ENCODE measurements at regions not wholly inside any gene's neighbourhood (a gene's known extent, or its start where the extent isn't known, plus 50 kb on each side); places are given as distances from the start of the nearest gene placed in this dataset.

GRCh38 chr13:34567597-34567996 is 374.5 kb upstream of the NBEA start:
- Histone ChIP-seq H2BK20ac (ENCODE audit: low read depth, low read length, poor library complexity, severe bottlenecking) (no peak overlapping the region), H3K9ac (ENCODE audit: extremely low read depth, insufficient read length, low read length) (no peak overlapping the region), H3K56ac (ENCODE audit: insufficient read length, low read depth, low read length) (no peak overlapping the region), H3K4ac (ENCODE audit: low read depth, low read length) (no peak overlapping the region), H3T11ph (ENCODE audit: low read length) (no peak overlapping the region), H2BK120ac (ENCODE audit: low read depth, low read length, poor library complexity, severe bottlenecking) (no peak overlapping the region), H2AFZ (ENCODE audit: low read length) (no peak overlapping the region), H2BK15ac (ENCODE audit: low read depth, low read length) (no peak overlapping the region), H3K79me2 (ENCODE audit: insufficient read depth, low read length) (no peaks in the 10 kb centered on the region), H2BK5ac (ENCODE audit: insufficient read length, low read length) (no peak overlapping the region), H4K5ac (ENCODE audit: insufficient read length, low read depth, low read length) (no peak overlapping the region), H3K9me3 (ENCODE audit: control insufficient read depth, low read depth, low read length) (no peaks in the 10 kb centered on the region), H3K23ac (ENCODE audit: insufficient read length, low read depth, low read length) (no peak overlapping the region), H4K91ac (ENCODE audit: insufficient read length, low read depth, low read length) (no peak overlapping the region), H4K8ac (replicated peaks; ENCODE audit: insufficient read length, low read depth, low read length) (no peak overlapping the region), H2AK5ac (ENCODE audit: insufficient read length, low read length) (no peak overlapping the region), H3K27ac (ENCODE audit: insufficient read length, low read depth, low read length) (no peak overlapping the region), H3K4me2 (ENCODE audit: insufficient read depth, insufficient read length, low read length) (no peak overlapping the region), H4K20me1 (ENCODE audit: control insufficient read depth, insufficient read depth, insufficient read length) (no peaks in the 10 kb centered on the region), H2BK12ac (ENCODE audit: insufficient read length, low read depth, low read length) (no peak overlapping the region), H3K23me2 (ENCODE audit: insufficient read length, low read depth, low read length, poor library complexity, severe bottlenecking) (no peaks in the 10 kb centered on the region), H3K14ac (ENCODE audit: insufficient read depth, low read length) (no peak overlapping the region), H3K27me3 (ENCODE audit: insufficient read depth, low read length) (no peaks in the 10 kb centered on the region), H3K79me1 (ENCODE audit: insufficient read depth, low read depth, low read length, poor library complexity, severe bottlenecking) (no peaks in the 10 kb centered on the region), H3K4me1 (ENCODE audit: insufficient read depth, low read length) (no peaks in the 10 kb centered on the region), H3K18ac (ENCODE audit: insufficient read length, low read depth, low read length) (no peak overlapping the region)
- no peak for TF ChIP-seq CTCF (conservative IDR thresholded peaks at IDR 0.05)
- DNase-seq = no peak
- no peaks in the 10 kb centered on the region for H3K27me3 Mint-ChIP-seq (ENCODE audit: low read depth)
- H3K9me3 Mint-ChIP-seq = no peaks in the 10 kb centered on the region; a peak in 1 of 5 replicates
- H3K27ac Mint-ChIP-seq = no peak overlapping the region
- no CpG with 5 or more reads among the region's 7 CpGs for WGBS (ENCODE audit: extremely low coverage, insufficient read length, low lambda C conversion rate)
- no peaks in the 10 kb centered on the region for H3K36me3 Mint-ChIP-seq (ENCODE audit: insufficient read depth in 1 of 3, low read depth in 3 of 3)
- no peaks in the 10 kb centered on the region for H3K4me1 Mint-ChIP-seq
- H3K4me3 Mint-ChIP-seq = no peak overlapping the region

All from H9 (cell line).